ENCODE measurements at regions not wholly inside any gene's neighbourhood (a gene's known extent, or its start where the extent isn't known, plus 50 kb on each side); places are given as distances from the start of the nearest gene placed in this dataset.
"Not testable (repeated sequence)": the region's sequence is repeated elsewhere in the genome, so short reads cannot be mapped to it uniquely, and the experiment has no call there.

GRCh38 chr5:167414611-167415010 is 876.8 kb upstream of the WWC1 start:
- H3K9me3 ChIP-seq (ENCODE audit: control insufficient read depth, low read length), result no peaks in the 10 kb centered on the region
- WGBS, 2 experiments, result 98 to 100% methylated on average over 4 of the region's 4 CpGs
- H3K36me3 ChIP-seq (ENCODE audit: control insufficient read depth, insufficient read depth, low read length), result no peaks in the 10 kb centered on the region
- H3K4me3 ChIP-seq (ENCODE audit: insufficient read depth, low read depth, low read length), result no peak overlapping the region
- no peaks in the 10 kb centered on the region for H3K4me1 ChIP-seq (ENCODE audit: control insufficient read depth, insufficient read depth, low read length)
- H3K27ac ChIP-seq (ENCODE audit: insufficient read depth, low read depth, low read length, poor library complexity, severe bottlenecking), result no peak overlapping the region
- H3K27me3 ChIP-seq (ENCODE audit: control insufficient read depth, insufficient read depth, low read length, poor library complexity, severe bottlenecking), result no peaks in the 10 kb centered on the region

DNA sequence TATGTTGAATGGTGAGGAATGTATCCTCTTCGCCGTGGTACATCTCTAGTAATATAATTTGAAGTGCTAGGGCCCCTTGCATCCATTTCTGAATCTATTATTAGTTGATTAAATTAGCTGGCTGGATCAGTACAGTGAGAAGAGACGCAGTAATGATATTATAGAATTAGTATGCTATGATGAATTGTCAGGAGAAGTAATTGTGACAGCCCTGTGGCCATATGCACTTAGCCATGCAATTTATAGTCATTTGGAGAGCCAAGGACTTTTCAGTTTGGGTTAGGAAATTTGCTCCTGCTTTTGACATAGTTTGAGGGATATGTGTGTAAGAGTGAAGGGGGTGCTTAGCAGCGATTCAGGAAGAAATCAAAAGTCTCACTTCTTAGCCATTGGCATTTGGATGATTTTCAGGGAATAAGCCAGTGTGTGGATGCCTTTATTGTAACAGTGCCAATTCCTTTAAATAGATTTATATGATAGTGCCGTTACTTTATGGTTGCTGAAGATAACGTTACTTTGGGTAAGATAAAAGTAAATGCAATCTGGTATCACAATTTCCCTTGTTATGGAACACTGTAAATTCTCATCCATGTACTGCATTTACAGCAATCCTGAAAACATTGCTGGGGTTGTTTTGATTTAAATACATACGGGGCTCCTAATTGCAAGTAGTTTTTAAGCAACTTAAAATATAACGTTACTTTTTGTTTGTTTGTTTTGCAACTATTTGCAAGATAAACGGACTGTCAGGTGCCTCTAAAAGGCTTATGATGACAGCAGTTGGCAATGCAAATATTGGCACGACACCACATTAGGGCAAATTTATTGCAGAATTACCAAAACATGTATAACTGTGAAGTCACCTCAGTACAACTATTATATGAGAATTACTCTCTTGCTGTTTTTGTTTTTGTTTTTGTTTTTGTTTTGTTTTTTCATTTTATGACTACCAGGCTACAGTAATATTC is 875.4 kb upstream of the WWC1 start:
- H3K9me3 ChIP-seq (ENCODE audit: control insufficient read depth, low read length), result no peaks in the 10 kb centered on the region
- H3K27ac ChIP-seq (ENCODE audit: insufficient read depth, low read depth, low read length, poor library complexity, severe bottlenecking), result no peak overlapping the region
- 83 to 90% methylated on average over 10 of the region's 10 CpGs for WGBS, 2 experiments
- no peaks in the 10 kb centered on the region for H3K4me1 ChIP-seq (ENCODE audit: control insufficient read depth, insufficient read depth, low read length)
- no peaks in the 10 kb centered on the region for H3K27me3 ChIP-seq (ENCODE audit: control insufficient read depth, insufficient read depth, low read length, poor library complexity, severe bottlenecking)
- H3K4me3 ChIP-seq (ENCODE audit: insufficient read depth, low read depth, low read length), result no peak overlapping the region
- no peaks in the 10 kb centered on the region for H3K36me3 ChIP-seq (ENCODE audit: control insufficient read depth, insufficient read depth, low read length)

GRCh38 chr5:167417662-167418061 is 873.8 kb upstream of the WWC1 start:
- H3K27me3 ChIP-seq (ENCODE audit: control insufficient read depth, insufficient read depth, low read length, poor library complexity, severe bottlenecking), result no peaks in the 10 kb centered on the region
- no peaks in the 10 kb centered on the region for H3K9me3 ChIP-seq (ENCODE audit: control insufficient read depth, low read length)
- 87 to 98% methylated on average over 3 to 4 of the region's 4 CpGs for WGBS, 2 experiments
- H3K36me3 ChIP-seq (ENCODE audit: control insufficient read depth, insufficient read depth, low read length), result no peaks in the 10 kb centered on the region
- H3K4me1 ChIP-seq (ENCODE audit: control insufficient read depth, insufficient read depth, low read length), result no peaks in the 10 kb centered on the region
- no peak overlapping the region for H3K4me3 ChIP-seq (ENCODE audit: insufficient read depth, low read depth, low read length)
- no peak overlapping the region for H3K27ac ChIP-seq (ENCODE audit: insufficient read depth, low read depth, low read length, poor library complexity, severe bottlenecking)

DNA sequence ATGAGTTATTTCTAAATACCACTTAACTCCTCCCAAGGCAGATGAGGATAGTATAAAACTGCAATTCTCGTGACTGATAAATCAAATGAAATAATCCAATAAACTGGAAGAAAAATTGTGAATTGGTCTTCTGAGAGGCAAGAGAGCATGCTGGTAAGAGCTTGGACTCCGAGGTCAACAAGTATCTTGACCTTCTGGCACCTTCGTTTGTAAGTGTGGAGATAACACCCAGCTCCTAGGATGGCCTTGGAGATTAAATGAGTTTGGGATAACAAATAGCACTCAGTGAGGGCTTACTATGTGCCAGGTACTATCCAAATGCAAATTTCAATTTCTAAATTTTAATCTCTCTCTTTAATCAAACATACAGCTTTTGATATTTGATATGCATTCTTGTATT is 866.3 kb upstream of the WWC1 start:
- WGBS, 2 experiments, result 87 to 90% methylated on average over 3 of the region's 3 CpGs
- Histone ChIP-seq H3K9me3 (ENCODE audit: control insufficient read depth, low read length) (no peaks in the 10 kb centered on the region), H3K27me3 (ENCODE audit: control insufficient read depth, insufficient read depth, low read length, poor library complexity, severe bottlenecking) (no peaks in the 10 kb centered on the region), H3K27ac (ENCODE audit: insufficient read depth, low read depth, low read length, poor library complexity, severe bottlenecking) (no peak overlapping the region), H3K4me1 (ENCODE audit: control insufficient read depth, insufficient read depth, low read length) (no peaks in the 10 kb centered on the region), H3K36me3 (ENCODE audit: control insufficient read depth, insufficient read depth, low read length) (no peaks in the 10 kb centered on the region), H3K4me3 (ENCODE audit: insufficient read depth, low read depth, low read length) (no peak overlapping the region)

- 93 to 100% methylated on average over 3 of the region's 3 CpGs for WGBS, 2 experiments
- Histone ChIP-seq H3K4me1 (ENCODE audit: control insufficient read depth, insufficient read depth, low read length) (no peaks in the 10 kb centered on the region), H3K27me3 (ENCODE audit: control insufficient read depth, insufficient read depth, low read length, poor library complexity, severe bottlenecking) (no peaks in the 10 kb centered on the region), H3K4me3 (ENCODE audit: insufficient read depth, low read depth, low read length) (no peak overlapping the region), H3K36me3 (ENCODE audit: control insufficient read depth, insufficient read depth, low read length) (no peaks in the 10 kb centered on the region), H3K9me3 (ENCODE audit: control insufficient read depth, low read length) (no peaks in the 10 kb centered on the region), H3K27ac (ENCODE audit: insufficient read depth, low read depth, low read length, poor library complexity, severe bottlenecking) (no peak overlapping the region)
These were observed 864.9 kb upstream of the WWC1 start for GRCh38 chr5:167426501-167426900.

- 95 to 96% methylated on average over 10 of the region's 10 CpGs for WGBS, 2 experiments
- H3K4me3 ChIP-seq (ENCODE audit: insufficient read depth, low read depth, low read length); H3K9me3 ChIP-seq (ENCODE audit: control insufficient read depth, low read length); H3K4me1 ChIP-seq (ENCODE audit: control insufficient read depth, insufficient read depth, low read length); H3K27ac ChIP-seq (ENCODE audit: insufficient read depth, low read depth, low read length, poor library complexity, severe bottlenecking); H3K36me3 ChIP-seq (ENCODE audit: control insufficient read depth, insufficient read depth, low read length); H3K27me3 ChIP-seq (ENCODE audit: control insufficient read depth, insufficient read depth, low read length, poor library complexity, severe bottlenecking): not testable (repeated sequence)
These were observed 863.8 kb upstream of the WWC1 start for GRCh38 chr5:167427641-167428040.

DNA sequence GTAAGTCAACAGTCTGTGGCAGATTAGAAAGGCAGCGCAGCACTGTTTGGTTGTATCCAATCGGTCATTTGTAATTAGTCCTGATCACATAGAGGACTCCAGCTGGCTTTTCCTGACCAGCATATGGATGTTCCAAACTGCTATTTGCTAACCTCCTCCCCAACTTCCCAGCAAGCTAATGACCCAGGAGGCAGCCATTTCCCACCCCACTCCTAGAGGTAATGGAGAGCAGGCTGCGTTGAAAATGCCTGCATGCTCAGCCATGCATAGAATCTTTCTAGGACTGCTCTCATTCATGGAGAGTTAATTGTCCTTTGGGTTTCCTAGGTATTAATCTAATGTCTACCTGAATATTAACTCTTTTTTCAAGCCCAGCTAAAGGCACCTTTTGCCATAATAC is 850.6 kb upstream of the WWC1 start:
- Histone ChIP-seq H3K4me3 (ENCODE audit: insufficient read depth, low read depth, low read length) (no peak overlapping the region), H3K4me1 (ENCODE audit: control insufficient read depth, insufficient read depth, low read length) (no peaks in the 10 kb centered on the region), H3K27me3 (ENCODE audit: control insufficient read depth, insufficient read depth, low read length, poor library complexity, severe bottlenecking) (no peaks in the 10 kb centered on the region), H3K27ac (ENCODE audit: insufficient read depth, low read depth, low read length, poor library complexity, severe bottlenecking) (no peak overlapping the region), H3K9me3 (ENCODE audit: control insufficient read depth, low read length) (no peaks in the 10 kb centered on the region), H3K36me3 (ENCODE audit: control insufficient read depth, insufficient read depth, low read length) (no peaks in the 10 kb centered on the region)
- 52 to 54% methylated on average over 3 of the region's 3 CpGs for WGBS, 2 experiments

- no peaks in the 10 kb centered on the region for H3K9me3 ChIP-seq (ENCODE audit: control insufficient read depth, low read length)
- H3K4me3 ChIP-seq (ENCODE audit: insufficient read depth, low read depth, low read length), result no peak overlapping the region
- H3K4me1 ChIP-seq (ENCODE audit: control insufficient read depth, insufficient read depth, low read length), result no peaks in the 10 kb centered on the region
- 95 to 96% methylated on average over 2 of the region's 2 CpGs for WGBS, 2 experiments
- H3K27ac ChIP-seq (ENCODE audit: insufficient read depth, low read depth, low read length, poor library complexity, severe bottlenecking), result no peak overlapping the region
- no peaks in the 10 kb centered on the region for H3K27me3 ChIP-seq (ENCODE audit: control insufficient read depth, insufficient read depth, low read length, poor library complexity, severe bottlenecking)
- no peaks in the 10 kb centered on the region for H3K36me3 ChIP-seq (ENCODE audit: control insufficient read depth, insufficient read depth, low read length)
These were observed 848.5 kb upstream of the WWC1 start for GRCh38 chr5:167442922-167443321.

GRCh38 chr5:167447466-167448375 is 843.7 kb upstream of the WWC1 start:
- no peak overlapping the region for H3K27ac ChIP-seq (ENCODE audit: insufficient read depth, low read depth, low read length, poor library complexity, severe bottlenecking)
- H3K27me3 ChIP-seq (ENCODE audit: control insufficient read depth, insufficient read depth, low read length, poor library complexity, severe bottlenecking), result no peaks in the 10 kb centered on the region
- 86 to 87% methylated on average over 7 to 8 of the region's 8 CpGs for WGBS, 2 experiments
- H3K36me3 ChIP-seq (ENCODE audit: control insufficient read depth, insufficient read depth, low read length), result no peaks in the 10 kb centered on the region
- no peaks in the 10 kb centered on the region for H3K4me1 ChIP-seq (ENCODE audit: control insufficient read depth, insufficient read depth, low read length)
- no peaks in the 10 kb centered on the region for H3K9me3 ChIP-seq (ENCODE audit: control insufficient read depth, low read length)
- H3K4me3 ChIP-seq (ENCODE audit: insufficient read depth, low read depth, low read length), result no peak overlapping the region

DNA sequence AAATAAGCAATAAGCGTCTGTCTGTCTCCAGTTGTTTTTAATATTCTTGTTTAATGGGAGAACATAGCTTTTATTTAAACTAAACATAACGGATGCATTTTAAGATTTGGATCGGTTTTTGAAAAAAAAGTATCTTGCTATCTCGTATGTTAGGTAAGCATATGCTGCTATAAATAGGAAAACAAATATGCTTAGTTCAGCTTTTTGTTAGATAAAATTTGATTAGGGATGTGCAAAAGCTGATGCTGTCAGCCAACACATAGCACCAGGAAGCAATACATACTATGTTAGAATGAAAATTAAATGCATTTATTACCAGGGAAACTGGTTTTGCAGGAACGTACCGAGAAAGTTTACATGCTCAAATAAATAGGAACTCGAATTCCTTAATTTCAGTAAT is 843.1 kb upstream of the WWC1 start:
- Histone ChIP-seq H3K4me3 (ENCODE audit: insufficient read depth, low read depth, low read length) (no peak overlapping the region), H3K27ac (ENCODE audit: insufficient read depth, low read depth, low read length, poor library complexity, severe bottlenecking) (no peak overlapping the region), H3K36me3 (ENCODE audit: control insufficient read depth, insufficient read depth, low read length) (no peaks in the 10 kb centered on the region), H3K9me3 (ENCODE audit: control insufficient read depth, low read length) (no peaks in the 10 kb centered on the region), H3K4me1 (ENCODE audit: control insufficient read depth, insufficient read depth, low read length) (no peaks in the 10 kb centered on the region), H3K27me3 (ENCODE audit: control insufficient read depth, insufficient read depth, low read length, poor library complexity, severe bottlenecking) (no peaks in the 10 kb centered on the region)
- WGBS, 2 experiments, result 82 to 94% methylated on average over 4 to 7 of the region's 7 CpGs

Measured in ectodermal cell (in vitro differentiated cells).